Stimulated activated CD4-positive, alpha-beta T cell treated with anti-CD3 and anti-CD28 coated beads, Interleukin-2, amount 100 ng/mL, for 48 hours (primary cell): ENCODE measurements at regions not wholly inside any gene's neighbourhood (a gene's known extent, or its start where the extent isn't known, plus 50 kb on each side); places are given as distances from the start of the nearest gene placed in this dataset.

ENCODE experiments used
- DNase-seq, 2 donors: peaks; one replicate each; pipeline ENCODE4 v3.0.0-alpha.2; 2020

- DNase-seq, result no peak
Observed at GRCh38 chr14:82190742-82191141, 657.1 kb upstream of the SEL1L start.

- no peak for DNase-seq
Observed at GRCh38 chr14:82192387-82192786, 658.7 kb upstream of the SEL1L start.

GRCh38 chr14:82223276-82223675 lies 689.6 kb upstream of the SEL1L start:
- no peak for DNase-seq

- no peak for DNase-seq
Observed at GRCh38 chr14:82224610-82225009, 691.0 kb upstream of the SEL1L start.

- DNase-seq, result no peak
Observed at GRCh38 chr14:82230748-82231147, 697.1 kb upstream of the SEL1L start.

- DNase-seq, result no peak
Observed at GRCh38 chr14:82238649-82239048, 705.0 kb upstream of the SEL1L start.

- no peak for DNase-seq
Observed at GRCh38 chr14:82239223-82239622, 705.6 kb upstream of the SEL1L start.

- no peak for DNase-seq
Observed at GRCh38 chr14:82244791-82245190, 711.1 kb upstream of the SEL1L start.

GRCh38 chr14:82251494-82251893 lies 717.8 kb upstream of the SEL1L start:
- DNase-seq, result no peak

- no peak for DNase-seq
Observed at GRCh38 chr14:82270286-82270685, 736.6 kb upstream of the SEL1L start.

GRCh38 chr14:82298811-82299210 lies 765.2 kb upstream of the SEL1L start:
- DNase-seq, result no peak

GRCh38 chr14:82309199-82309598 lies 775.5 kb upstream of the SEL1L start:
- no peak for DNase-seq

- DNase-seq, result no peak
Observed at GRCh38 chr14:82313889-82314288, 780.2 kb upstream of the SEL1L start.

- DNase-seq, result no peak
Observed at GRCh38 chr14:82328442-82328841, 794.8 kb upstream of the SEL1L start.

- DNase-seq, result no peak
Observed at GRCh38 chr14:82341261-82341810, 807.7 kb upstream of the SEL1L start.

- no peak for DNase-seq
Observed at GRCh38 chr14:82342596-82342995, 808.9 kb upstream of the SEL1L start.

GRCh38 chr14:82345184-82345583 lies 811.5 kb upstream of the SEL1L start:
- DNase-seq, result no peak

- no peak for DNase-seq
Observed at GRCh38 chr14:82354126-82354525, 820.5 kb upstream of the SEL1L start.

GRCh38 chr14:82359201-82359600 lies 825.5 kb upstream of the SEL1L start:
- no peak for DNase-seq

- DNase-seq, result no peak
Observed at GRCh38 chr14:82362452-82362851, 828.8 kb upstream of the SEL1L start.

- no peak for DNase-seq
Observed at GRCh38 chr14:82365471-82365870, 831.8 kb upstream of the SEL1L start.

- DNase-seq, result no peak
Observed at GRCh38 chr14:82366803-82367202, 833.1 kb upstream of the SEL1L start.

GRCh38 chr14:82379291-82379690 lies 845.6 kb upstream of the SEL1L start:
- DNase-seq, result no peak

- no peak for DNase-seq
Observed at GRCh38 chr14:82385048-82385447, 851.4 kb upstream of the SEL1L start.

- no peak for DNase-seq
Observed at GRCh38 chr14:82387699-82388098, 854.0 kb upstream of the SEL1L start.

GRCh38 chr14:82388488-82388887 lies 854.8 kb upstream of the SEL1L start:
- DNase-seq, result no peak
